ENCODE measurements at regions not wholly inside any gene's neighbourhood (a gene's known extent, or its start where the extent isn't known, plus 50 kb on each side); places are given as distances from the start of the nearest gene placed in this dataset.

DNA sequence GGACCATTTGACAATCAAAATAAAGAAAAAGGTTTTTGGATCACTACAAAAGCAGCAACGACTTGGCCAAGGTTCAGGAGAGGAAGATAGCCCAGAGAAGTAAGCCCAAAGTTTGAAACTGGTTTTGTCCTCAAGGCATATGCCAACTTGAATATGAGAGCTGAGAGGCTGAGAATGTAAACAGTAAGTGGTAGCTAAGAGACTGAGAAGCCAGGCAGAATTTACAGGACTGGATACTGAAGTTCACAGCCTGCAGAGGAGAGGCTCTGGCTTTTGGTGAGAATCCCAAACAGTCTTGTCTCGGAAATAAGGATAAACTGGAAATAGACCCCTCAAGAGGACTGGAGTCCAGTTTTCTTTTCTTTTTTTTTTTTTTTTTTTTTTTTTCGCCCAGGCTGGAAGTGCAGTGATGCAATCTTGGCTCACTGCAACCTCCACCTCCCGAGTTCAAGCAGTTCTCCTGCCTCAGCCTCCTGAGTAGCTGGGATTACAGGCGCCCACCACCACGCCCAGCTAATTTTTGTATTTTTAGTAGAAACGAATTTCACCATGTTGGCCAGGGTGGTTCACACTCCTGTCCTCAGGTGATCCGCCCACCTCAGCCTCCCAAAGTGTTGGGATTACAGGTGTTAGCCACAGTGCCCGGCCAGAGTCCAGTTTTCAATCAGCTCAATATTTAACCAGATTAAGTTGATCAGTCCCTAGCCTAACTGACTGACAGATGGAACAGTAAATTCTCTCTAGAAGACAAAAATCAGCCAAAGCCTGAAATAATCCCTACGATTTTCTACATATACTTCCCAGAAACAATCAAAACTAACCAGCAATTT lies 82.6 kb upstream of the COCH start:
- TF ChIP-seq TCF7L2 (IDR thresholded peaks at IDR 0.05; ENCODE audit: borderline replicate concordance, low read depth, low read length): no peak
- TF ChIP-seq ZNF221 (tag by site-specific recombination; IDR thresholded peaks at IDR 0.05; ENCODE audit: borderline replicate concordance): no peak
- TF ChIP-seq ZNF530 (tag by site-specific recombination; IDR thresholded peaks at IDR 0.05; ENCODE audit: low read depth): no peak
- TF ChIP-seq, protein P1, sequence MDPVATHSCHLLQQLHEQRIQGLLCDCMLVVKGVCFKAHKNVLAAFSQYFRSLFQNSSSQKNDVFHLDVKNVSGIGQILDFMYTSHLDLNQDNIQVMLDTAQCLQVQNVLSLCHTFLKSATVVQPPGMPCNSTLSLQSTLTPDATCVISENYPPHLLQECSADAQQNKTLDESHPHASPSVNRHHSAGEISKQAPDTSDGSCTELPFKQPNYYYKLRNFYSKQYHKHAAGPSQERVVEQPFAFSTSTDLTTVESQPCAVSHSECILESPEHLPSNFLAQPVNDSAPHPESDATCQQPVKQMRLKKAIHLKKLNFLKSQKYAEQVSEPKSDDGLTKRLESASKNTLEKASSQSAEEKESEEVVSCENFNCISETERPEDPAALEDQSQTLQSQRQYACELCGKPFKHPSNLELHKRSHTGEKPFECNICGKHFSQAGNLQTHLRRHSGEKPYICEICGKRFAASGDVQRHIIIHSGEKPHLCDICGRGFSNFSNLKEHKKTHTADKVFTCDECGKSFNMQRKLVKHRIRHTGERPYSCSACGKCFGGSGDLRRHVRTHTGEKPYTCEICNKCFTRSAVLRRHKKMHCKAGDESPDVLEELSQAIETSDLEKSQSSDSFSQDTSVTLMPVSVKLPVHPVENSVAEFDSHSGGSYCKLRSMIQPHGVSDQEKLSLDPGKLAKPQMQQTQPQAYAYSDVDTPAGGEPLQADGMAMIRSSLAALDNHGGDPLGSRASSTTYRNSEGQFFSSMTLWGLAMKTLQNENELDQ (tag by site-specific recombination; IDR thresholded peaks at IDR 0.05; ENCODE audit: low read depth): no peak
- no peak for TF ChIP-seq ZNF350 (tag by site-specific recombination; IDR thresholded peaks at IDR 0.05)
- no peak for TF ChIP-seq ZNF785 (tag by site-specific recombination; IDR thresholded peaks at IDR 0.05)
- TF ChIP-seq, protein P2, sequence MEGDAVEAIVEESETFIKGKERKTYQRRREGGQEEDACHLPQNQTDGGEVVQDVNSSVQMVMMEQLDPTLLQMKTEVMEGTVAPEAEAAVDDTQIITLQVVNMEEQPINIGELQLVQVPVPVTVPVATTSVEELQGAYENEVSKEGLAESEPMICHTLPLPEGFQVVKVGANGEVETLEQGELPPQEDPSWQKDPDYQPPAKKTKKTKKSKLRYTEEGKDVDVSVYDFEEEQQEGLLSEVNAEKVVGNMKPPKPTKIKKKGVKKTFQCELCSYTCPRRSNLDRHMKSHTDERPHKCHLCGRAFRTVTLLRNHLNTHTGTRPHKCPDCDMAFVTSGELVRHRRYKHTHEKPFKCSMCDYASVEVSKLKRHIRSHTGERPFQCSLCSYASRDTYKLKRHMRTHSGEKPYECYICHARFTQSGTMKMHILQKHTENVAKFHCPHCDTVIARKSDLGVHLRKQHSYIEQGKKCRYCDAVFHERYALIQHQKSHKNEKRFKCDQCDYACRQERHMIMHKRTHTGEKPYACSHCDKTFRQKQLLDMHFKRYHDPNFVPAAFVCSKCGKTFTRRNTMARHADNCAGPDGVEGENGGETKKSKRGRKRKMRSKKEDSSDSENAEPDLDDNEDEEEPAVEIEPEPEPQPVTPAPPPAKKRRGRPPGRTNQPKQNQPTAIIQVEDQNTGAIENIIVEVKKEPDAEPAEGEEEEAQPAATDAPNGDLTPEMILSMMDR (tag by site-specific recombination; IDR thresholded peaks at IDR 0.05): no peak
- no peak for TF ChIP-seq SP2 (tag by site-specific recombination; IDR thresholded peaks at IDR 0.05)
- no peak for TF ChIP-seq ZBTB20 (tag by site-specific recombination; IDR thresholded peaks at IDR 0.05)
